ENCODE measurements at regions not wholly inside any gene's neighbourhood (a gene's known extent, or its start where the extent isn't known, plus 50 kb on each side); places are given as distances from the start of the nearest gene placed in this dataset.

DNA sequence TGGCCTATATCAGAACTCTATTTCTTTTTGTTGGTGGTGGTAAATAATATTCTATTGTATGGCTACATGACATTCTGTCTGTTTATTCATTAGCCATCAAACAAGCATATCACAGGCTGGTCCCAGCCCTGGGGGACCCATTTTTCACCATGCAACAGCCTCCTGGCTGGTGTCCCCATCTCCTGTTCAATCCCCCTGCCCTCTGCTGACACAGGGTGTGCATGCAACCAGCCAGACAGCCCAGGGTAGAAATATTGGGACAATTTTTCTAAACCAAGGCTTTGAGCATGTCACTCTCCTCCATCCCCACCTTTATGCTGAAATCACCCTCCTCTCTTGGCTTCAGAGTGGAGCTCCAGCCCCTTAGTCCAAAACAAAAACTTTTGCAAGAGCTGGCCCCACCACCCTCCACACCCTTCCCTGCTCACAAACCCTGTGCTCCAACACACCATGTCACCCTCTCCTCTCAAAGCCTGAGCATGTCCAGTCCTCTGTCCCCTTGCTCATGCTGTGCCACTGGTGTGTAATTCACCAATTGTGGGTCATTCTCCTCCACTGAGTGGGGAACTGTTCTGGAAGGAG, 153.0 kb upstream of the UQCRFS1 start:
- intact Hi-C loops (cut with DNase I; ENCODE audit: low total_unique reads), result no loop called here
- H3K4me1 ChIP-seq, result no peaks in the 10 kb centered on the region
- DNase-seq, result no peak
- peaks cover 0 to 9% (median 4%) of the 10 kb centered on the region in 3 donors for H3K9me3 ChIP-seq
- TF ChIP-seq, protein P1, sequence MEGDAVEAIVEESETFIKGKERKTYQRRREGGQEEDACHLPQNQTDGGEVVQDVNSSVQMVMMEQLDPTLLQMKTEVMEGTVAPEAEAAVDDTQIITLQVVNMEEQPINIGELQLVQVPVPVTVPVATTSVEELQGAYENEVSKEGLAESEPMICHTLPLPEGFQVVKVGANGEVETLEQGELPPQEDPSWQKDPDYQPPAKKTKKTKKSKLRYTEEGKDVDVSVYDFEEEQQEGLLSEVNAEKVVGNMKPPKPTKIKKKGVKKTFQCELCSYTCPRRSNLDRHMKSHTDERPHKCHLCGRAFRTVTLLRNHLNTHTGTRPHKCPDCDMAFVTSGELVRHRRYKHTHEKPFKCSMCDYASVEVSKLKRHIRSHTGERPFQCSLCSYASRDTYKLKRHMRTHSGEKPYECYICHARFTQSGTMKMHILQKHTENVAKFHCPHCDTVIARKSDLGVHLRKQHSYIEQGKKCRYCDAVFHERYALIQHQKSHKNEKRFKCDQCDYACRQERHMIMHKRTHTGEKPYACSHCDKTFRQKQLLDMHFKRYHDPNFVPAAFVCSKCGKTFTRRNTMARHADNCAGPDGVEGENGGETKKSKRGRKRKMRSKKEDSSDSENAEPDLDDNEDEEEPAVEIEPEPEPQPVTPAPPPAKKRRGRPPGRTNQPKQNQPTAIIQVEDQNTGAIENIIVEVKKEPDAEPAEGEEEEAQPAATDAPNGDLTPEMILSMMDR (IDR thresholded peaks at IDR 0.05), result no peak
- H3K36me3 ChIP-seq, result no peaks in the 10 kb centered on the region
- peaks cover 0 to 3% of the 10 kb centered on the region in 2 donors for H3K27me3 ChIP-seq
- H3K4me3 ChIP-seq, result no peak overlapping the region
- H3K27ac ChIP-seq, result no peak overlapping the region

GRCh38 chr19:29366757-29367156, 153.8 kb upstream of the UQCRFS1 start:
- intact Hi-C loops (cut with DNase I; ENCODE audit: low total_unique reads), result no loop called here
- Histone ChIP-seq H3K36me3 (no peaks in the 10 kb centered on the region), H3K4me1 (no peaks in the 10 kb centered on the region), H3K27me3 (peaks cover 0 to 3% of the 10 kb centered on the region in 2 donors), H3K4me3 (no peak overlapping the region), H3K9me3 (peaks cover 0 to 9% (median 3%) of the 10 kb centered on the region in 3 donors), H3K27ac (no peak overlapping the region)
- TF ChIP-seq, protein P1 (IDR thresholded peaks at IDR 0.05), result no peak
- DNase-seq, result no peak

- H3K9me3 ChIP-seq, result no peaks in the 10 kb centered on the region
- DNase-seq, result no peak
- no peaks in the 10 kb centered on the region for H3K4me1 ChIP-seq
- no peak overlapping the region for H3K4me3 ChIP-seq
- no peak overlapping the region for H3K27ac ChIP-seq
- H3K36me3 ChIP-seq, result no peaks in the 10 kb centered on the region
- TF ChIP-seq, protein P1 (IDR thresholded peaks at IDR 0.05), result no peak
- intact Hi-C loops (cut with DNase I; ENCODE audit: low total_unique reads), result no loop called here
- peaks cover 0 to 3% of the 10 kb centered on the region in 2 donors for H3K27me3 ChIP-seq
Observed at GRCh38 chr19:29367791-29368222, 154.9 kb upstream of the UQCRFS1 start.

GRCh38 chr19:29370276-29370675, 155.5 kb upstream of the VSTM2B start:
- H3K4me3 ChIP-seq, result no peak overlapping the region
- intact Hi-C loops (cut with DNase I; ENCODE audit: low total_unique reads), result no loop called here

GRCh38 chr19:29371251-29372090, 154.3 kb upstream of the VSTM2B start:
- TF ChIP-seq, protein P1 (IDR thresholded peaks at IDR 0.05), result no peak
- DNase-seq, result peak in 1 of 2 donors; percentile 24
- no peaks in the 10 kb centered on the region for H3K9me3 ChIP-seq
- peaks cover 0 to 3% of the 10 kb centered on the region in 2 donors for H3K27me3 ChIP-seq
- no peak overlapping the region for H3K4me3 ChIP-seq
- no peak overlapping the region for H3K27ac ChIP-seq
- intact Hi-C loops (cut with DNase I; ENCODE audit: low total_unique reads), result no loop called here
- H3K4me1 ChIP-seq, result no peaks in the 10 kb centered on the region
- no peaks in the 10 kb centered on the region for H3K36me3 ChIP-seq

More at GRCh38 chr19:29370276-29370675, 155.5 kb upstream of the VSTM2B start:
- Histone ChIP-seq H3K27me3 (peaks cover 0 to 3% of the 10 kb centered on the region in 2 donors), H3K9me3 (no peaks in the 10 kb centered on the region), H3K36me3 (no peaks in the 10 kb centered on the region), H3K27ac (no peak overlapping the region), H3K4me1 (no peaks in the 10 kb centered on the region)
- DNase-seq, result no peak
- TF ChIP-seq, protein P1 (IDR thresholded peaks at IDR 0.05), result no peak
